Ovary (tissue), 3 donors: ENCODE measurements at regions not wholly inside any gene's neighbourhood (a gene's known extent, or its start where the extent isn't known, plus 50 kb on each side); places are given as distances from the start of the nearest gene placed in this dataset.

Experiments
- POLR2A ChIP-seq: fragments of 450-650 bp; IDR thresholded peaks from one replicate; pipeline ENCODE4 v1.6.1; 2017; ENCODE audit warnings: antibody characterized with exemption, mild to moderate bottlenecking, moderate library complexity
- TF ChIP-seq, protein P1 (sequence below), 3 donors: fragments of 450-650 bp in 2 of 3; fragments of 200-600 bp in 1 of 3; IDR thresholded peaks; one replicate each; pipeline versions ENCODE4 v1.5.1 to v1.8.0; 2016 to 2022; ENCODE audit warnings: antibody characterized with exemption in 3 of 3, mild to moderate bottlenecking in 1 of 3
- donor health status: DM: no; HTN: no; CAD: no.

DNA sequence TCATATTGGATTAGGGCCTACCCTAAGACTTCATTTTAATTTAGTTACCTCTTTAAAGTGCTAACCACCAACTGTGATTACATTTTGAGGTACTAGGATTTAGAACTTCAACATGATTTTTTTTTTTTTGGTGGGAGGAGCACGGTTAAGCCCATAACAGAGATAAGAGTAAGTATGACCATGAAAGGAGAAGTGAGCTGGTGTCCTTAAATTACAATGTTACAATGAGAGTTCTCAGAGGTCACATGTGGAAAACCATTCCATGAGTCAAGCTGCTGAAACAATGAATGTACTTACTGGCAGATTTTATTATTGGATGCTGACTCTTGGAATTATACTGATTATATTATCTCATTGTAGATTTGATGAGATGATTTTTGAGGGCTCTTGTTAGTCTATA lies 779.3 kb upstream of the CITED2 start:
- TF ChIP-seq, protein P1, sequence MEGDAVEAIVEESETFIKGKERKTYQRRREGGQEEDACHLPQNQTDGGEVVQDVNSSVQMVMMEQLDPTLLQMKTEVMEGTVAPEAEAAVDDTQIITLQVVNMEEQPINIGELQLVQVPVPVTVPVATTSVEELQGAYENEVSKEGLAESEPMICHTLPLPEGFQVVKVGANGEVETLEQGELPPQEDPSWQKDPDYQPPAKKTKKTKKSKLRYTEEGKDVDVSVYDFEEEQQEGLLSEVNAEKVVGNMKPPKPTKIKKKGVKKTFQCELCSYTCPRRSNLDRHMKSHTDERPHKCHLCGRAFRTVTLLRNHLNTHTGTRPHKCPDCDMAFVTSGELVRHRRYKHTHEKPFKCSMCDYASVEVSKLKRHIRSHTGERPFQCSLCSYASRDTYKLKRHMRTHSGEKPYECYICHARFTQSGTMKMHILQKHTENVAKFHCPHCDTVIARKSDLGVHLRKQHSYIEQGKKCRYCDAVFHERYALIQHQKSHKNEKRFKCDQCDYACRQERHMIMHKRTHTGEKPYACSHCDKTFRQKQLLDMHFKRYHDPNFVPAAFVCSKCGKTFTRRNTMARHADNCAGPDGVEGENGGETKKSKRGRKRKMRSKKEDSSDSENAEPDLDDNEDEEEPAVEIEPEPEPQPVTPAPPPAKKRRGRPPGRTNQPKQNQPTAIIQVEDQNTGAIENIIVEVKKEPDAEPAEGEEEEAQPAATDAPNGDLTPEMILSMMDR (IDR thresholded peaks at IDR 0.05) = no peak
- no peak for TF ChIP-seq POLR2A
